Ovary (tissue), 3 donors: ENCODE measurements at regions not wholly inside any gene's neighbourhood (a gene's known extent, or its start where the extent isn't known, plus 50 kb on each side); places are given as distances from the start of the nearest gene placed in this dataset.
"Not testable (repeated sequence)": the region's sequence is repeated elsewhere in the genome, so short reads cannot be mapped to it uniquely, and the experiment has no call there.

Experiments used
- CTCF ChIP-seq, 3 donors: fragments of 450-650 bp in 2 of 3; fragments of 200-600 bp in 1 of 3; IDR thresholded peaks; one replicate each; pipeline versions ENCODE4 v1.5.1 to v1.8.0; 2016 to 2022; ENCODE audit warnings: antibody characterized with exemption in 3 of 3, mild to moderate bottlenecking in 1 of 3
- EP300 ChIP-seq: sonication (generic); formaldehyde crosslinking; IDR thresholded peaks from one replicate; pipeline ENCODE4 v1.6.1; 2017; ENCODE audit warnings: antibody characterized with exemption
- donor health status: DM: no; HTN: no; CAD: no.

- TF ChIP-seq CTCF (IDR thresholded peaks at IDR 0.05); EP300: not testable (repeated sequence)
Observed at GRCh38 chr1:148426385-148426784, 56.7 kb downstream of the PPIAL4G start.
